HCT116 (cell line): ENCODE measurements at regions not wholly inside any gene's neighbourhood (a gene's known extent, or its start where the extent isn't known, plus 50 kb on each side); places are given as distances from the start of the nearest gene placed in this dataset.

Experiments
- ATAC-seq: fragments of 200-7000 bp; cut with Tn5 transposase; 2 replicates; pipeline ENCODE4 v1.9.1; 2020; ENCODE audit warnings: mild to moderate bottlenecking, moderate library complexity
- BruUV-seq: library from RNA; stranded (reverse); fragments of 400-500 nt; replicated peaks from 2 replicates; lab custom pipeline; 2021; lab: Mats Ljungman, UMichigan
- CTCF ChIA-PET: fragments of 300-600 bp; sonication (Branson Sonifier 250); formaldehyde crosslinking; loops from one replicate; lab custom pipeline; 2021; ENCODE audit warnings: antibody characterized with exemption; lab: Charles Lee
- POLR2A ChIA-PET: fragments of 300-600, 350-600 bp; sonication (Branson Sonifier 250); formaldehyde crosslinking; loops from one replicate; lab custom pipeline; 2021; ENCODE audit warnings: antibody characterized with exemption; lab: Charles Lee
- RAD21 ChIA-PET, 2 experiments: fragments of 300-600 bp; sonication (Branson Sonifier 250); formaldehyde crosslinking; loops; one replicate each; lab custom pipeline; 2023; ENCODE audit warnings: low total read pairs in 2 of 2; ENCODE audit not compliant: uncharacterized antibody in 2 of 2, unreplicated experiment in 2 of 2, low non-redundant PET in 1 of 2; lab: Charles Lee
- DNase-seq: peaks from one replicate; pipeline ENCODE4 v3.0.0-alpha.2; 2010; ENCODE audit warnings: low read depth, low spot score
- H2AFZ ChIP-seq: fragments of 200-600 bp; shearing (Covaris generic), sonication (generic); 2 replicates; pipeline ENCODE4 v1.6.1; 2017; ENCODE audit warnings: low read depth, mixed run types, mixed read lengths, antibody characterized with exemption, low read length; ENCODE audit not compliant: poor library complexity, severe bottlenecking
- H3K27ac ChIP-seq: 2 replicates; pipeline ENCODE4 v1.5.1; 2012; ENCODE audit warnings: low read depth, low read length
- H3K27me3 ChIP-seq: fragments of 200-600 bp; sonication (generic); 2 replicates; pipeline ENCODE4 v1.6.1; 2016; ENCODE audit warnings: mixed run types, low read length, mixed read lengths; ENCODE audit not compliant: insufficient read depth
- H3K36me3 ChIP-seq, 2 experiments: fragments of 200-500 bp in 1 of 2; fragments of 200-600 bp in 1 of 2; sonication (Bioruptor generic) in 1 of 2; sonication (generic) in 1 of 2; 2 replicates each; pipeline versions ENCODE4 v1.5.1 to v1.6.1; 2014 to 2016; ENCODE audit warnings: low read length in 2 of 2, inconsistent platforms in 1 of 2, mixed read lengths in 1 of 2, mixed run types in 1 of 2; ENCODE audit not compliant: insufficient read depth in 2 of 2, control insufficient read depth in 1 of 2
- H3K4me1 ChIP-seq, 2 experiments: fragments of 200-600 bp in 1 of 2; sonication (generic) in 1 of 2; 2 replicates each; pipeline versions ENCODE4 v1.5.1 to v1.6.1; 2012 to 2017; ENCODE audit warnings: low read length in 2 of 2, inconsistent platforms in 1 of 2, mild to moderate bottlenecking in 1 of 2, mixed read lengths in 1 of 2, mixed run types in 1 of 2, moderate library complexity in 1 of 2; ENCODE audit not compliant: insufficient read depth in 2 of 2, control insufficient read depth in 1 of 2
- H3K4me2 ChIP-seq: fragments of 200-600 bp; sonication (generic); 2 replicates; pipeline ENCODE4 v1.6.1; 2017; ENCODE audit warnings: mixed run types, low read length, mixed read lengths
- H3K4me3 ChIP-seq, 2 experiments: fragments of 200-600 bp in 1 of 2; sonication (generic) in 1 of 2; replicated peaks in 1 of 2; 2 replicates each; pipeline ENCODE4 v1.5.1; 2011 to 2016; ENCODE audit warnings: low read length in 2 of 2, control low read depth in 1 of 2, low read depth in 1 of 2, mild to moderate bottlenecking in 1 of 2, mixed read lengths in 1 of 2, mixed run types in 1 of 2
- H3K79me2 ChIP-seq: fragments of 200-600 bp; sonication (generic); 2 replicates; pipeline ENCODE4 v1.6.1; 2017; ENCODE audit warnings: mild to moderate bottlenecking, mixed run types, low read length, moderate library complexity, mixed read lengths; ENCODE audit not compliant: insufficient read depth
- H3K9ac ChIP-seq: fragments of 200-600 bp; sonication (generic); 2 replicates; pipeline ENCODE4 v1.6.1; 2016; ENCODE audit warnings: low read length, mixed read lengths
- H3K9me2 ChIP-seq: fragments of 200-600 bp; sonication (generic), shearing (Covaris generic); 2 replicates; pipeline ENCODE4 v1.6.1; 2017; ENCODE audit warnings: mixed run types, mild to moderate bottlenecking, moderate library complexity; ENCODE audit not compliant: insufficient read depth
- H3K9me3 ChIP-seq, 2 experiments: fragments of 200-500 bp in 1 of 2; fragments of 200-600 bp in 1 of 2; sonication (Bioruptor generic) in 1 of 2; sonication (generic) in 1 of 2; 2 replicates each; pipeline ENCODE4 v1.6.1; 2014 to 2017; ENCODE audit warnings: low read length in 2 of 2, mixed read lengths in 2 of 2, inconsistent platforms in 1 of 2, low read depth in 1 of 2, mild to moderate bottlenecking in 1 of 2, mixed run types in 1 of 2, moderate library complexity in 1 of 2; ENCODE audit not compliant: control insufficient read depth in 1 of 2, insufficient read depth in 1 of 2
- H4K20me1 ChIP-seq: fragments of 200-600 bp; sonication (generic), shearing (Covaris generic); 2 replicates; pipeline ENCODE4 v1.6.1; 2017; ENCODE audit warnings: mixed run types, mild to moderate bottlenecking, moderate library complexity; ENCODE audit not compliant: insufficient read depth
- ELF1 ChIP-seq: IDR thresholded peaks from 2 replicates; pipeline ENCODE4 v1.6.1; 2012; ENCODE audit warnings: low read depth, borderline replicate concordance
- FOSL1 ChIP-seq: IDR thresholded peaks from 2 replicates; pipeline ENCODE4 v1.6.1; 2012; ENCODE audit warnings: low read depth
- JUND ChIP-seq: IDR thresholded peaks from 2 replicates; pipeline ENCODE4 v1.6.1; 2012
- REST ChIP-seq: IDR thresholded peaks from 2 replicates; pipeline ENCODE4 v1.6.1; 2012; ENCODE audit warnings: low read depth
- ZNF274 ChIP-seq: fragments of 200-500 bp; sonication (Bioruptor generic); IDR thresholded peaks from 2 replicates; pipeline ENCODE4 v1.6.1; 2014; ENCODE audit warnings: mild to moderate bottlenecking, low read depth, low read length, inconsistent platforms
- intact Hi-C: fragments of 100-400 bp; cut with micrococcal nuclease; formaldehyde crosslinking; loops from 2 replicates; pipeline ENCODE4 v1.10.0; 2022

- H3K27me3 ChIP-seq, result peaks cover 7% of the 10 kb centered on the region; the same call in 1 of the 2 replicates
- intact Hi-C loops, result no loop called here
- POLR2A ChIA-PET, result no interaction called here
- no peaks in the 10 kb centered on the region for H3K36me3 ChIP-seq
- H2AFZ ChIP-seq, result peak overlapping the region; percentile 85
- peaks cover 0 to 8% of the 10 kb centered on the region in 2 experiments; a peak in 2 of 4 replicates for H3K4me1 ChIP-seq
- H3K4me3 ChIP-seq, result no peak overlapping the region
- peak; percentile 77 for ATAC-seq
- no peaks in the 10 kb centered on the region for H4K20me1 ChIP-seq
- H3K9ac ChIP-seq, result no peak overlapping the region
- CTCF ChIA-PET, result interaction anchor here (0.9 to 1.1 kb wide), 2 partner anchors 217 to 278 kb away, joined by 3 read pairs; no protein-coding TSS in a partner anchor
- H3K9me2 ChIP-seq, result no peaks in the 10 kb centered on the region
- H3K9me3 ChIP-seq, result no peaks in the 10 kb centered on the region
- H3K27ac ChIP-seq, result no peak overlapping the region
- TF ChIP-seq ZNF274, result no peak
- TF ChIP-seq FOSL1, result peak; percentile 78
- peak; percentile 71 for TF ChIP-seq JUND
- peak; percentile 41 for DNase-seq
- RAD21 ChIA-PET, result interaction anchor here in 1 of 2 experiments (0.6 kb wide), 1 partner anchor 173 kb away, joined by 3 read pairs; no protein-coding TSS in a partner anchor
- peak overlapping the region; percentile 30; the same call in 1 of the 2 replicates for H3K4me2 ChIP-seq
- no peaks in the 10 kb centered on the region for H3K79me2 ChIP-seq
- no TSS peak for BruUV-seq
These were observed 280.7 kb upstream of the HNRNPA3 start for GRCh38 chr2:176931588-176932563.

DNA sequence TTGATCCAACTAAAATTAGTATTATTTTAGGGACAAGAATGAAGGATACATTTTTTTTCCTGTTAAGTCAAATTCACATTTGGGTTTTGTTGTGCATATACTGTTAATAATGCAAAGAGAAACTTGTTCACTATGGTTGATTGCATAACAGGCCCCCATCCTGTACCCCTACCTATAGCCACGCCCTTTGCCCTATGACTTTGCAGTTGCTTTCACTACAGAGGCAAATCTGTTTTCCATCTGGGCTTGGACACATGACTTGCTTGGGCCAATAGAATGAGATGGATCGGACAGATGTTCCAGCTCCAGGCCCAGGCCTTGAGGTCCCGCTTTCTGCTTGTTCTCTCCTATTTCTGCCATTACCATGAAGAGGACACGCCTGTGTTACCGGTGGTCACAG, 278.5 kb upstream of the HNRNPA3 start:
- DNase-seq (no peak), ATAC-seq (no peak)
- no peak for TF ChIP-seq REST
- TF ChIP-seq ELF1, result no peak
- Histone ChIP-seq H3K4me2 (no peak overlapping the region), H3K36me3 (no peaks in the 10 kb centered on the region), H3K9me2 (no peaks in the 10 kb centered on the region), H4K20me1 (no peaks in the 10 kb centered on the region), H3K27ac (no peak overlapping the region), H3K9me3 (no peaks in the 10 kb centered on the region), H3K9ac (no peak overlapping the region), H3K27me3 (peaks cover 17% of the 10 kb centered on the region), H3K79me2 (no peaks in the 10 kb centered on the region), H3K4me1 (peaks cover 0 to 8% of the 10 kb centered on the region in 2 experiments; a peak in 2 of 4 replicates), H3K4me3 (no peak overlapping the region), H2AFZ (no peak overlapping the region)
- ChIA-PET POLR2A (no interaction called here), CTCF (no interaction called here), RAD21 (no interaction called here)
- intact Hi-C loops, result no loop called here
- no TSS peak for BruUV-seq
